Right ventricle myocardium superior (tissue), 1 donor: ENCODE measurements at regions not wholly inside any gene's neighbourhood (a gene's known extent, or its start where the extent isn't known, plus 50 kb on each side); places are given as distances from the start of the nearest gene placed in this dataset.
A peak's percentile ranks its signal among the peaks of the same experiment; 100 is the strongest.
"Not testable (repeated sequence)": the region's sequence is repeated elsewhere in the genome, so short reads cannot be mapped to it uniquely, and the experiment has no call there.

Source experiments
- ATAC-seq: fragments of 200-7000 bp; cut with Tn5 transposase; one replicate; pipeline ENCODE4 v1.9.1; 2020; ENCODE audit warnings: mild to moderate bottlenecking; ENCODE audit not compliant: poor library complexity
- DNase-seq: peaks from one replicate; pipeline ENCODE4 v3.0.0-alpha.2; 2020
- intact Hi-C: fragments of 100-400 bp; cut with DNase I; formaldehyde crosslinking; loops from one replicate; pipeline ENCODE4 v1.11.2; 2022
- donor health status: DM: no; HTN: yes; CAD: no; lungs with severe emphysema.

DNA sequence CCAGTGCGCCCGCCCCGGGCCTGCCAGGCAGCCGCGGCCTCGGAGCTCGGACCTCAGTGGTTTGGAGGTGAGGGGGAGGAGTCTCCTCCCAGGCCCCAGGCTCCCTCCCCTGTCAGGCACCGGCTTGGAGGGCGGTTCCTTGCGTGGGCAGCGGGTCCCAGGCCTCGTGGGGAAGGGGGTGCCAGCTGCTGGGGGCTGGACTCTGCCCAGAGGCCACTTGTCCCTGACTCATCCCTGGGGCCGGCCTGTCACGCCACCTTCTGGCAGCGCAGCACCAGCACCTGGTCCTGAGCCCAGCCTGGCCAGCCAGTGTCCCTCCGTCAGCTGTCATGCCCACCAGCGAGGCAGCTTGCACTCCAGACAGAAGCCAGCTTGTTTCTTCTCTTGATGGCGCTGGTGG is 4403.0 kb upstream of the TPTE start:
- intact Hi-C loops: not testable (repeated sequence)

DNA sequence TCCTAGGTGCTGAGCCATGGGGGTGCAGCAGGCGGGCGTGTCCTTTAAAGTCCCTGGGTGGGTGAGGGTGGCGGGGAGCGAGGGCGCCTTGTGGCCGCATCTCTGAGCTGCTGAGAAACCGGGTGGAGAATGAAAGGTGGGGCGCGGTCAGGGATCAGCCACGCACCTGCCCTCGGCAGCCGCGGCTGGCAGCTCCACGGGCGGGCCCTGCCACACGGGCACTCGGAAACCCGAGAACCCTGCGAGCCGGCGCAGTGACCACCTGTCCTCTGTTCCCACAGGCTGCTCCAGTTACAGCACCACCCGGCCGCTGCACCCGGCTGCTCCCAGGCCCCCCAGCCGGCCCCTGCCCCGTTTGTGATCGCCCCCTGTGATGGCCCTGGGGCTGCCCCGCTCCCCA is 4400.5 kb upstream of the TPTE start:
- intact Hi-C loops, DNase-seq: not testable (repeated sequence)
- ATAC-seq: peak; percentile 15

More for the DNA sequence above, 4403.0 kb upstream of the TPTE start:
- not testable (repeated sequence) for DNase-seq, ATAC-seq

DNA sequence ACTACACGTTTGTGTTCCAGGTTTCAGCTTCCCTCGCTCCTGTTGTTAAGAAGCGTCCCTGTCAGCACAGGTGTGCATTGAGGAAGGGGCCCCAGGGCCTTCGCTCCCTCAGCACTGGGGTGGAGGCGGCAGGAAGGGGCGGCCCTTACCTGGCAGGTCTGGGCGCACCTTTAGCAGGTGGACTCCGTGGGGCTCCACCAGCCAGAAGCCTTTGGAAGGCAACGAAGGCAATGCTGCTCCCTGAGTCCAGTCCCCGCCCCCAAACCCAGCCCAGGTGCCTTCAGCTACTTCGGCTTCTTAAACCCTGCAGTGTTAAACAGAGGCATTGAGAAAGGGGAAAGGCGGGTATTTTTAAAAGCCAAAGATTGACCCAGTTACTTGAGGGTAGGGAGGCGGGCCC is 4398.8 kb upstream of the TPTE start:
- ATAC-seq, intact Hi-C loops: not testable (repeated sequence)

GRCh38 chr21:6123224-6123623 is 4398.2 kb upstream of the TPTE start:
- intact Hi-C loops, ATAC-seq, DNase-seq: not testable (repeated sequence)

More for the DNA sequence above, 4398.8 kb upstream of the TPTE start:
- not testable (repeated sequence) for DNase-seq

- intact Hi-C loops, ATAC-seq, DNase-seq: not testable (repeated sequence)
Observed at GRCh38 chr21:6125549-6126240, 4395.7 kb upstream of the TPTE start.

DNA sequence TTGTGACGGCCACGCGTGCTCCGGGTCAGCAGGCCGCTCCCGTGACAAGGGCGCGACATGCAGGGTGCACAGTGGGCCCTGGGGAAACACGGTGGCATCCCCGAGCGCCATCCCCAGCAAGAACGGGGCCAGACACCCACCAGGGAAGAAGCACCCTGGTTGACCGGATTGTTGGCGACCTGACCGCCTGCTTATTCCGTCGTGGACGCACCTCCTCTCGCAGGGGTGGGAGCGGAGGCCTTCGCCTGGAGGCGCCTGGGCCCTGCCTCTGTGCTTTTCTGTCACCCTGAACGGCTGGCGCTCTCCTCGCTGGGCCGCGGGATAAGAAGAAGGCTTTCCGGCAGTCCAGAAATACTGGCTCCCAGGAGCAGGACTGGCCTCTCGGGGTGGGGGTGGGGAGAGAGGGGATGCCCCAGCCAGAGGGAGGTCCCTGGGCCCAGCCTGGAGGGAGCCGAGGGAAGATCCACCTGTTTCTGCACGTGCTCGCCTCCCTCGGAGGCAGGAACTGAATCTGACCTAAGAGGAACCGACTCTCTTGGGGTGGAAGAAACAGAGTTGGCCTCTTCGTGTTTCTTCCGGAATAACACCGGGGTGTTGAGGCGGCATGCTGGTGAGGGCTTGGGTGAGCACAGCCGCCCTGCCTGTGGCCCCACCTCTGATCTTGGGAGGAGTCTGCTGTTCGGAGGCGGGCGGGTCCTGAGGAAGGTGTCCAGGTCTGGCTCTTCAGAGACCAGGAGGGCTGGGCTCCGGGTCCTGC is 4394.2 kb upstream of the TPTE start:
- DNase-seq, ATAC-seq, intact Hi-C loops: not testable (repeated sequence)

GRCh38 chr21:6130734-6131133 is 4390.6 kb upstream of the TPTE start:
- intact Hi-C loops, ATAC-seq, DNase-seq: not testable (repeated sequence)

GRCh38 chr21:6133373-6133772 is 4388.0 kb upstream of the TPTE start:
- ATAC-seq, intact Hi-C loops: not testable (repeated sequence)

DNA sequence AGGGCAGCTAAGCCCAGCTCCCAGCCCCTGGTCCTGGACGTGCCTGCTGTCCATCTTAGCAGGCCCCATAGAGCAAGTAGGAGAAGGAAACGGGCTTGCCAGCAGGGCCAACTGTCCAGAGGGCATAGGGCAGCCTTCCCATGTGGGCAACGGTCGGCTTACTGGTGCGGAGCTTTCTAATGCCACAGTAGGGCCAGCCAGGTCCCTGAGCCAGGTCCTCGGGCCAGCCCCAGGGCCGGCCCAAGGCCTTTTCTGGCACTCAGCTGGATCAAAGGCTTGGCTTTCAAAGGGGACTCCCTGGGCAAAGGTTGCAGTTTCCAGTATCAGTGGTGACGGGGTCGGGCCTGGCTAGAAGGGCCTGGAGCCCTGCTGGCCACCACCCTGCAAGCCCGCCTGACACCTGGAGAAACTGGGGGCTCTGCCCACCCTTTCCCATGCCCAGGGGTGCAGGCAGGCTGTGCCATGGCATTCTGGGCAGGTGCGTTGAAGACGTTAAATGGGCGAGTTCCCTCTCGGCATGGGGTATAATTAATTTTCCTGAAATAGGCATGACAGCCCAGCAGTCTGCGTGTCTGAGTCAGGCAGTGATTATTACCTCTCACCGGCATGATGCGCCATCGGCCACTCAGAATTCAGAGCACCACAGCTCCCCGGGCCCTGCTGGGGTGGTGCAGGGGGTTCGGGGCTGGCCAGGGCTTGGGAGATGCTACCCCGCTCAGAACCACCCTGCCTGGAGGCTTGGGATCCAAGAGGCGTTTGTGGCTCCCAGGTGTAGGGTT is 4387.3 kb upstream of the TPTE start:
- DNase-seq, ATAC-seq, intact Hi-C loops: not testable (repeated sequence)

More at GRCh38 chr21:6133373-6133772, 4388.0 kb upstream of the TPTE start:
- not testable (repeated sequence) for DNase-seq

DNA sequence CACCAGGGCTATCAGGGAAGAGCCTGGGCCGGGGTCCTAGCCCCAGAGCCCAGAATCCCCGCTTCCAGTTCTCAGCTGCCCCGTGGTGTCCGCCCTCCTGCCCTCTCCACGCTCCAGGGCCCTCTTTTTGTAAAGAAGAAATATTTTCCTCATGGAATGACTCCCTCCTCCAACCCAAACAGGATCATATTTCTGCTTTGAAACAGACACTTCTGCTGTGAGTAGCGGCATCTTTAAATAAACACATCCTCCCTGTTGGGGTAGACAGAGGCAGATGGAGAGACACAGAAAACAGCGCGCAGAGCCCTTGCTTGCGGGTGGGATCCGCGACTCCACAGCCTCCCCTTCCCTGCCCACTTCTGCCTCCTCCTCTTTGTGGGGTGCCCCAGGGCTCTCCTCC is 4384.7 kb upstream of the TPTE start:
- ATAC-seq, DNase-seq, intact Hi-C loops: not testable (repeated sequence)

DNA sequence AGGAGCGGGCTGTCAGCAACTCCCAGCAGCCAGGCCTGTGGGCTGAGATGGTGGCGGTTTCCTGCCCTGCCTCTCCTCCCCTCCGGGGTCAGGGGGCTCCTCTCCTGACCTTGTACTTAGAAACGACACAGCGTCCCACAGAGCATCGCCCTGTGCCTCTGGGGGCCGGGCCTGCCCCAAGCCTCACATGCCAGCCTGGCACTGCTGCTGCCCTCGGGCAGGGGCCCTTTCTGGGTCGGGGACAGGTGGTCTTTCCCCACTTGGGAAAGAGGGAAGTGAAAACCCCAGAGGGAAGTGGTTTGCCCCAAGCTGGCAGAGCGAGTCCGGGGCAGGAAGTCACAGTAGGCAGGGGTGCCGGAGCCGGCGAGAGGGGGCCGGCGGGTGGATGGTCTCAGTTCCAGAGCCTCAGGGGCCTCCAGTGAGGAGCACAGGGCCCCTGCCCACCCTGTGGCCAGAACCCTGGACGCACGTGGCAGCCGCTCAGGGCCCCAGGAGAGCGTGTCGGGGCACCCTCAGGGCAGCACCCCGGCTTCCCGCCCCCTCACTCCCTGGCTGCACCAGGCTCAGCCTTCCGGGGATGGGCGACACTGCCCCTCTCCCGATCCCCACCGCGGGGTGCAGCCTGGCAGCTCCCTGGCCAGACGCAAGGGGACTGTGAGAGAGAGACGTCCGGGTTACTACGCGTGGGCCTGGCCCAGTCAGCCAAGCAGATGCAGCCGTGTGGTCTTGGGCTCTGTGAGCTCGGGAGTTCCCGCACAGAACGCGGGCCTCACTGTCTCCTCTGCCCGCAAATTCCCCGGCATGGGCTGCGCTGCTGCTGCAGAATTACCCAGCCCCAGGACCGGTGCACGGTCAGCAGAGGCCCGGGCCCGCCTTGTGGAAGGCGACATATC is 4382.9 kb upstream of the TPTE start:
- ATAC-seq: peak; percentile 49
- intact Hi-C loops, DNase-seq: not testable (repeated sequence)

GRCh38 chr21:6139331-6139730 is 4382.1 kb upstream of the TPTE start:
- ATAC-seq, intact Hi-C loops, DNase-seq: not testable (repeated sequence)

- ATAC-seq, intact Hi-C loops, DNase-seq: not testable (repeated sequence)
Observed at GRCh38 chr21:6139862-6140261, 4381.5 kb upstream of the TPTE start.

- DNase-seq: not testable (repeated sequence)
Observed at GRCh38 chr21:6140467-6141137, 4380.8 kb upstream of the TPTE start.

GRCh38 chr21:6141138-6141474 is 4380.3 kb upstream of the TPTE start:
- DNase-seq, intact Hi-C loops, ATAC-seq: not testable (repeated sequence)

More at GRCh38 chr21:6140467-6141137, 4380.8 kb upstream of the TPTE start:
- intact Hi-C loops, ATAC-seq: not testable (repeated sequence)

DNA sequence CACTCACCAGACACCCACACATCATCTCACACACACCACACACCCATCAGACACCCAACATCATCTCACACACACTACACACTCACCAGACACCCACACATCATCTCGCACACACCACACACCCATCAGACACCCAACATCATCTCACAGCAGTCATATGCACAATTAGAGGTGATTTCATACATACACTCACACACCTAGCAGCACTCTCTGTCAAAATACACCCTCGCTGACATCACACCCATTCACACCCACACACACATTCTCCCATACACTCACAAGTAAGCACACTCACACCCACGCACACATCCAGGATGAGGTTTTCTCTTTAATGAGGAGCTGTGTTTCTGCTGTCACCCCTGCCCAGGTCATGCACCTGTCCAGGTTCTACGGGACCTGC is 4368.2 kb upstream of the TPTE start:
- intact Hi-C loops, ATAC-seq: not testable (repeated sequence)

More for the DNA sequence above, 4368.2 kb upstream of the TPTE start:
- not testable (repeated sequence) for DNase-seq
